MCF 10A (cell line): ENCODE measurements at regions not wholly inside any gene's neighbourhood (a gene's known extent, or its start where the extent isn't known, plus 50 kb on each side); places are given as distances from the start of the nearest gene placed in this dataset.

ENCODE experiments used
- BruUV-seq: library from RNA; stranded (reverse); fragments of 400-500 nt; replicated peaks from 2 replicates; lab custom pipeline; 2021; lab: Mats Ljungman, UMichigan
- CTCF ChIA-PET: fragments of 300-600 bp; sonication (Branson Sonifier 250); formaldehyde crosslinking; extraction: SDS; loops from one replicate; lab custom pipeline; 2021; ENCODE audit warnings: antibody characterized with exemption, inconsistent platforms; lab: Yijun Ruan, JAX
- POLR2A ChIA-PET: fragments of 300-600, 350-650 bp; sonication (Branson Sonifier 250); formaldehyde crosslinking; extraction: SDS; loops from one replicate; lab custom pipeline; 2020; ENCODE audit warnings: antibody characterized with exemption, inconsistent platforms; lab: Yijun Ruan, JAX
- DNase-seq: peaks from one replicate; pipeline ENCODE4 v3.0.0-alpha.2; 2018; ENCODE audit not compliant: unreplicated experiment
- H3K27ac Mint-ChIP-seq: one replicate; pipeline ENCODE4 v1.8.0; 2022; ENCODE audit warnings: mild to moderate bottlenecking, low read depth, mixed read lengths; ENCODE audit not compliant: unreplicated experiment
- H3K27me3 Mint-ChIP-seq: one replicate; pipeline ENCODE4 v1.8.0; 2022; ENCODE audit warnings: mixed read lengths; ENCODE audit not compliant: insufficient read depth, unreplicated experiment
- H3K36me3 Mint-ChIP-seq: one replicate; pipeline ENCODE4 v1.8.0; 2022; ENCODE audit warnings: mild to moderate bottlenecking, moderate library complexity, mixed read lengths; ENCODE audit not compliant: insufficient read depth, unreplicated experiment
- H3K4me1 Mint-ChIP-seq: one replicate; pipeline ENCODE4 v1.8.0; 2022; ENCODE audit warnings: mixed read lengths; ENCODE audit not compliant: insufficient read depth, unreplicated experiment
- H3K4me3 Mint-ChIP-seq: one replicate; pipeline ENCODE4 v1.8.0; 2022; ENCODE audit warnings: mild to moderate bottlenecking, moderate library complexity, mixed read lengths; ENCODE audit not compliant: unreplicated experiment
- H3K9me3 Mint-ChIP-seq: one replicate; pipeline ENCODE4 v1.8.0; 2022; ENCODE audit warnings: mixed read lengths; ENCODE audit not compliant: unreplicated experiment
- CTCF ChIP-seq: fragments of 200-600 bp; IDR thresholded peaks from one replicate; pipeline ENCODE4 v1.8.0; 2022; ENCODE audit warnings: antibody characterized with exemption, mild to moderate bottlenecking; ENCODE audit not compliant: unreplicated experiment
- intact Hi-C: fragments of 100-400 bp; cut with micrococcal nuclease; formaldehyde crosslinking; loops from 2 replicates; pipeline ENCODE4 v1.14.1; 2022

- intact Hi-C loops: no loop called here
- no peak overlapping the region for H3K27ac Mint-ChIP-seq
- TF ChIP-seq CTCF: no peak
- no peak overlapping the region for H3K4me3 Mint-ChIP-seq
- DNase-seq: no peak
- CTCF ChIA-PET: no interaction called here
- H3K27me3 Mint-ChIP-seq: no peaks in the 10 kb centered on the region
- H3K9me3 Mint-ChIP-seq: no peaks in the 10 kb centered on the region
- no peaks in the 10 kb centered on the region for H3K36me3 Mint-ChIP-seq
- no peaks in the 10 kb centered on the region for H3K4me1 Mint-ChIP-seq
- POLR2A ChIA-PET: no interaction called here
- no TSS peak for BruUV-seq
Measured at GRCh38 chr2:16170675-16171424, 230.5 kb downstream of the MYCN start.

GRCh38 chr2:16169381-16169960 lies 229.1 kb downstream of the MYCN start:
- H3K27me3 Mint-ChIP-seq: no peaks in the 10 kb centered on the region
- no TSS peak for BruUV-seq
- no peak overlapping the region for H3K27ac Mint-ChIP-seq
- no peak for DNase-seq
- H3K36me3 Mint-ChIP-seq: no peaks in the 10 kb centered on the region
- intact Hi-C loops: no loop called here
- TF ChIP-seq CTCF: no peak
- H3K9me3 Mint-ChIP-seq: no peaks in the 10 kb centered on the region
- no peak overlapping the region for H3K4me3 Mint-ChIP-seq
- no peaks in the 10 kb centered on the region for H3K4me1 Mint-ChIP-seq
- POLR2A ChIA-PET: no interaction called here
- CTCF ChIA-PET: no interaction called here

- TF ChIP-seq CTCF: no peak
- Mint-ChIP-seq H3K27ac (no peak overlapping the region), H3K9me3 (no peaks in the 10 kb centered on the region), H3K4me1 (no peaks in the 10 kb centered on the region), H3K4me3 (no peak overlapping the region), H3K27me3 (no peaks in the 10 kb centered on the region), H3K36me3 (no peaks in the 10 kb centered on the region)
- no peak for DNase-seq
- intact Hi-C loops: no loop called here
- BruUV-seq: no TSS peak
- POLR2A ChIA-PET: interaction anchor here (0.6 kb wide), 1 partner anchor 451 kb away, joined by 4 read pairs; no protein-coding TSS in a partner anchor
- CTCF ChIA-PET: interaction anchor here (0.5 to 1.0 kb wide), 2 partner anchors 17 to 535 kb away, joined by 3 read pairs; no protein-coding TSS in a partner anchor
Measured at GRCh38 chr2:16168506-16169264, 228.3 kb downstream of the MYCN start.

- Mint-ChIP-seq H3K36me3 (no peaks in the 10 kb centered on the region), H3K27me3 (no peaks in the 10 kb centered on the region), H3K27ac (no peak overlapping the region), H3K4me1 (no peaks in the 10 kb centered on the region), H3K4me3 (no peak overlapping the region), H3K9me3 (peaks cover 2% of the 10 kb centered on the region)
- DNase-seq: no peak
- TF ChIP-seq CTCF: no peak
- POLR2A ChIA-PET: no interaction called here
- intact Hi-C loops: no loop called here
- BruUV-seq: no TSS peak
- CTCF ChIA-PET: interaction anchor here (1.0 kb wide), 1 partner anchor 17 kb away, joined by 3 read pairs; no protein-coding TSS in a partner anchor
Measured at GRCh38 chr2:16167870-16168426, 227.6 kb downstream of the MYCN start.
